ENCODE measurements at regions not wholly inside any gene's neighbourhood (a gene's known extent, or its start where the extent isn't known, plus 50 kb on each side); places are given as distances from the start of the nearest gene placed in this dataset.

DNA sequence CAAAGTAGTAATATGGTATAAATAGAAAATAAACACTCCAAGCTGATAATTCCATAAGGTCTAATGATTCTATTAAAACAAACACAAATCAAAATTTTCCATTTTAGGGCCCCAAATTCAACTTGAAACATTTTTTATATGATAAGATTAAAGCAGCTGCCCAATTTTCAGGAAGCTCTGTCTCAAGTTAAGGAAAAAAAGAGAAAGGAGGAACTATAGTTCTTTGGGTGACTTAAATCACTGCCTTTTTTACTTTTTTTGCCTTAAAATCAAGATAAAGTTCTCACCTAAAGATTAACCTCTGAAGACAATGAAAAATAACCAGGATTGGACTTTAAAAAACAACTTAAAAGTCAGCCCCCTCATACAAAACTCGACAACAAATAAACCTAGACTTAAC is 76.0 kb upstream of the IFNE start:
- TF ChIP-seq CTCF (optimal IDR thresholded peaks at IDR 0.05 in 1 of 3, IDR thresholded peaks at IDR 0.05 in 1 of 3, conservative IDR thresholded peaks at IDR 0.05 in 1 of 3; ENCODE audit: extremely low read depth in 1 of 3, insufficient read depth in 2 of 3, low read length in 3 of 3) (no peak), EZH2 (IDR thresholded peaks at IDR 0.05; ENCODE audit: low read length) (no peak)
